Esophagus muscularis mucosa (tissue), 4 donors: ENCODE measurements at regions not wholly inside any gene's neighbourhood (a gene's known extent, or its start where the extent isn't known, plus 50 kb on each side); places are given as distances from the start of the nearest gene placed in this dataset.

Experiments used
- DNase-seq: peaks from one replicate; pipeline ENCODE4 v3.0.0-alpha.2; 2017; ENCODE audit errors: extremely low spot score
- H3K27ac ChIP-seq, 4 donors: fragments of 200-600 bp; sonication (generic); replicated peaks in 1 of 4; 1 replicate in 3 of 4; 2 replicates in 1 of 4; pipeline ENCODE4 v1.5.1; 2016 to 2019; ENCODE audit warnings: mild to moderate bottlenecking in 1 of 4
- H3K27me3 ChIP-seq, 4 donors: fragments of 200-600 bp; sonication (generic); one replicate each; pipeline versions ENCODE4 v1.5.1 to v1.6.0; 2016 to 2019
- H3K36me3 ChIP-seq, 4 donors: fragments of 200-600 bp; sonication (generic); one replicate each; pipeline ENCODE4 v1.5.1; 2016 to 2019
- H3K4me1 ChIP-seq, 4 donors: fragments of 200-600 bp; sonication (generic); one replicate each; pipeline ENCODE4 v1.5.1; 2016 to 2019
- H3K4me3 ChIP-seq, 4 donors: fragments of 200-600 bp; sonication (generic); 1 replicate in 2 of 4; 2 replicates in 2 of 4; pipeline ENCODE4 v1.5.1; 2016 to 2019; ENCODE audit warnings: mild to moderate bottlenecking in 4 of 4, moderate library complexity in 1 of 4
- H3K9me3 ChIP-seq, 4 donors: fragments of 200-600 bp; sonication (generic); 1 replicate in 3 of 4; 2 replicates in 1 of 4; pipeline ENCODE4 v1.5.1; 2016 to 2019
- EP300 ChIP-seq: sonication (generic); formaldehyde crosslinking; IDR thresholded peaks from one replicate; pipeline ENCODE4 v1.6.1; 2017; ENCODE audit warnings: antibody characterized with exemption
- POLR2A ChIP-seq: fragments of 450-650 bp; IDR thresholded peaks from one replicate; pipeline ENCODE4 v1.6.1; 2017; ENCODE audit warnings: antibody characterized with exemption, moderate library complexity, mild to moderate bottlenecking, low read depth
- POLR2AphosphoS5 ChIP-seq, 2 donors: sonication (generic); formaldehyde crosslinking; IDR thresholded peaks; one replicate each; pipeline ENCODE4 v1.6.1; 2017; ENCODE audit warnings: antibody characterized with exemption in 2 of 2
- WGBS: methylation state at CpG from one replicate; pipeline ENCODE4 v1.1.5; 2018; 5-methylcytosine and 5-hydroxymethylcytosine counted together
- intact Hi-C: fragments of 100-400 bp; cut with DNase I; formaldehyde crosslinking; loops from one replicate; pipeline ENCODE4 v1.15.1; 2023
- TF ChIP-seq, protein P1 (sequence below), 3 experiments: fragments of 200-600 bp in 2 of 3; fragments of 450-650 bp in 1 of 3; sonication (generic) in 2 of 3; IDR thresholded peaks; one replicate each; pipeline ENCODE4 v1.5.1; 2017 to 2019; ENCODE audit warnings: antibody characterized with exemption in 3 of 3, mild to moderate bottlenecking in 2 of 3, moderate library complexity in 1 of 3

DNA sequence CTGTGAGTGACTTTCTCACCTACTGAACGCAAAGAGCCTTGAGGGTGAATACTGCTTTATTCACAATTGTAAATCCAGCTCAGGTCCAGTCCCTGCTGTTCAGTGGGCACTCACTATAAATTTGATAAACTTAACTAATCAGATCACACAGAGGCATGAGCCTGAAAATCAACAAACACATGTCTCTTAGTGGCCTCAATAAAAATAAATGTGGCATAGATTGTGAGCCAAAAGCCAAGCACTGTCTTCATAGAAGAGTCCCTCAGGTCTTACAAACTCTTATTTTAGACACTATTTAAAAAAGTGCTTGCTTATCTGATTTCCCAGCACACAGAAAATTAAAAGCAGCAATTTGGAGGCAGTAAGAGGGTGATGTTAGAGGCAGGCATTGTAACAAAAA, 957.7 kb downstream of the SLITRK5 start:
- TF ChIP-seq, protein P1, sequence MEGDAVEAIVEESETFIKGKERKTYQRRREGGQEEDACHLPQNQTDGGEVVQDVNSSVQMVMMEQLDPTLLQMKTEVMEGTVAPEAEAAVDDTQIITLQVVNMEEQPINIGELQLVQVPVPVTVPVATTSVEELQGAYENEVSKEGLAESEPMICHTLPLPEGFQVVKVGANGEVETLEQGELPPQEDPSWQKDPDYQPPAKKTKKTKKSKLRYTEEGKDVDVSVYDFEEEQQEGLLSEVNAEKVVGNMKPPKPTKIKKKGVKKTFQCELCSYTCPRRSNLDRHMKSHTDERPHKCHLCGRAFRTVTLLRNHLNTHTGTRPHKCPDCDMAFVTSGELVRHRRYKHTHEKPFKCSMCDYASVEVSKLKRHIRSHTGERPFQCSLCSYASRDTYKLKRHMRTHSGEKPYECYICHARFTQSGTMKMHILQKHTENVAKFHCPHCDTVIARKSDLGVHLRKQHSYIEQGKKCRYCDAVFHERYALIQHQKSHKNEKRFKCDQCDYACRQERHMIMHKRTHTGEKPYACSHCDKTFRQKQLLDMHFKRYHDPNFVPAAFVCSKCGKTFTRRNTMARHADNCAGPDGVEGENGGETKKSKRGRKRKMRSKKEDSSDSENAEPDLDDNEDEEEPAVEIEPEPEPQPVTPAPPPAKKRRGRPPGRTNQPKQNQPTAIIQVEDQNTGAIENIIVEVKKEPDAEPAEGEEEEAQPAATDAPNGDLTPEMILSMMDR (IDR thresholded peaks at IDR 0.05), result no peak
- TF ChIP-seq POLR2A, result no peak
- TF ChIP-seq EP300, result no peak
- TF ChIP-seq POLR2AphosphoS5 (IDR thresholded peaks at IDR 0.05), result no peak
- H3K27me3 ChIP-seq, result no peaks in the 10 kb centered on the region
- no peak overlapping the region for H3K27ac ChIP-seq
- WGBS, result 0% methylated on average over 1 of the region's 1 CpG
- intact Hi-C loops, result no loop called here
- H3K4me1 ChIP-seq, result no peaks in the 10 kb centered on the region
- H3K36me3 ChIP-seq, result no peaks in the 10 kb centered on the region
- no peak for DNase-seq
- H3K4me3 ChIP-seq, result no peak overlapping the region
- H3K9me3 ChIP-seq, result no peaks in the 10 kb centered on the region

DNA sequence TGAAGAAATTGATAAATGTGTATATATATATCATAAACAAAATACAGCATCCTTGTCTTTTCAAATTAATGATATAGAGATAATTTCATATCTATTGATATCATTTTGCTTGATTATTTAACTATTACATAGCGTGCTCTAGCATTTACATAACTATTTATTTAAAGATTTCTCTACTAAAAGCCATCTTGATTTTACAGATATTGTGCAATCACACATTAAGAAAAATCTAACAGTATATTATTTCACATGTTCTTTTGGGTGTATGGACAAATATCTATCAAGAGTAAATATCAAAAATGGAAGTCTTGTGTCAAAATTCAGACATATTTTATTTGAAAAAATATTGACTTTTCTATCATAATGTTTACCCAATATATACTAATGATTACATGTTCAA, 966.8 kb downstream of the SLITRK5 start:
- H3K36me3 ChIP-seq, result no peaks in the 10 kb centered on the region
- H3K27me3 ChIP-seq, result no peaks in the 10 kb centered on the region
- no peaks in the 10 kb centered on the region for H3K4me1 ChIP-seq
- TF ChIP-seq EP300 (no peak), POLR2A (no peak), POLR2AphosphoS5 (IDR thresholded peaks at IDR 0.05) (no peak)
- TF ChIP-seq, protein P1 (IDR thresholded peaks at IDR 0.05), result no peak
- H3K27ac ChIP-seq, result no peak overlapping the region
- WGBS, result 0% methylated on average over 1 of the region's 1 CpG
- H3K4me3 ChIP-seq, result no peak overlapping the region
- DNase-seq, result no peak
- intact Hi-C loops, result no loop called here
- H3K9me3 ChIP-seq, result peaks cover 0 to 3% (median 0%) of the 10 kb centered on the region in 4 donors

DNA sequence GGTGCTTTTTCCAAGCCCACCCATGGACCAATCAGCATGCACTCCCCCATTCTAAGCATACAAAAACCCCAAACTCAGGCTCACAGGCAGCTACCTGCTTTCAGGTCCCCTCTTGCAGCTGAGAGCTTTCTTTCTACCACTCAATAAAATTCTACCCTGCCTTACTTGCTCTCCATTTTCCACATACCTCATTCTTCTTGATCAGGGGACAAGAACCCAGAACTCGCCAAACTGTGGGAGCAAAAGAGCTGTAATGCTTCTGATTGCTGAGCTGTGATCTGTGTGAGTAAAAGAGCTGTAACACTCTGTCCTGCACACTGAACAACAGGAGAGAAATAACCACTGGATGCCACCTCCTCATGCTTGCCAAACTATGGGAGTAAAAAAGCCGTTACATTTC, 972.1 kb downstream of the SLITRK5 start:
- Histone ChIP-seq H3K36me3 (no peaks in the 10 kb centered on the region), H3K27ac (no peak overlapping the region), H3K4me3 (no peak overlapping the region), H3K4me1 (no peaks in the 10 kb centered on the region), H3K27me3 (no peaks in the 10 kb centered on the region), H3K9me3 (peaks cover 0 to 6% (median 3%) of the 10 kb centered on the region in 4 donors)
- TF ChIP-seq EP300 (no peak), POLR2A (no peak), POLR2AphosphoS5 (IDR thresholded peaks at IDR 0.05) (no peak)
- TF ChIP-seq, protein P1 (IDR thresholded peaks at IDR 0.05), result no peak
- DNase-seq, result no peak
- intact Hi-C loops, result no loop called here
- WGBS, result 88% methylated on average over 2 of the region's 2 CpGs

DNA sequence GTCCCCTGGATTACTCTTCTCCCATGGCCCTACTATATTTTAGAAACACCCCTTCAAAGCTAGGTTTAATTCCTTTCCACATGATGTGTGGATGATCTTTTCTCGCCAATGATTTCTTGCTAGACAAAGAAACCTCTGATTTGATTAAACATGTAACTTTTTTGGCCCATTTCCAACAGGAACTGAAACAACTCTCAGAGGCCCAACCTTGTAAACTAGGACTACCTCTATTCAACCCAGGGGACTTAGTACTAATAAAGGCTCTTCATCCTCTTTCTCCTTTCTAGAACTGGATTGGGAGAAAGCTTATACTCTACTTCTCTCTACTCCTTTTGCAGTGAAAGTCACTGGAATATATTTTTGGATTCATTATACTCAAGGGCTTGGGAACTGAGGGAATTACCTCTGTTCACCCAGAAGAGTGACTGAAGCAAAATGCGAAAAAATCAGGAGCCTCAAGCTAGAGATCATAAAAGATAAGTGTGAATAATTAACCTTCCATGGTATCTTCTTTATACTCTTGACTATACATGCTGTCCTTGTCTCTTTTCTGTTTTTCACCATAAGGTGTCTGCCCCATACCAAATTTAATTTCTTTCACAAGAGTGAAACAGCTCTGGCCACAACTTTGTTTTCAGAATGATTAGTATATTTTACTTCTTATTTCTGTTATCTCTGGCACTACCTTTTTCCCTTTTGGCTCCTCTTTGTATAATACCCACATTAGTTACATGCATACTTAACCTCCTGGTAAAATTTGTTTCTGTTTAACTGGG, 977.6 kb downstream of the SLITRK5 start:
- no peak overlapping the region for H3K4me3 ChIP-seq
- no peaks in the 10 kb centered on the region for H3K4me1 ChIP-seq
- TF ChIP-seq EP300 (no peak), POLR2A (no peak), POLR2AphosphoS5 (IDR thresholded peaks at IDR 0.05) (no peak)
- TF ChIP-seq, protein P1 (IDR thresholded peaks at IDR 0.05), result no peak
- intact Hi-C loops, result no loop called here
- no peaks in the 10 kb centered on the region for H3K9me3 ChIP-seq
- H3K36me3 ChIP-seq, result no peaks in the 10 kb centered on the region
- no peak overlapping the region for H3K27ac ChIP-seq
- no peaks in the 10 kb centered on the region for H3K27me3 ChIP-seq
- WGBS, result 50% methylated on average over 2 of the region's 2 CpGs
- no peak for DNase-seq

DNA sequence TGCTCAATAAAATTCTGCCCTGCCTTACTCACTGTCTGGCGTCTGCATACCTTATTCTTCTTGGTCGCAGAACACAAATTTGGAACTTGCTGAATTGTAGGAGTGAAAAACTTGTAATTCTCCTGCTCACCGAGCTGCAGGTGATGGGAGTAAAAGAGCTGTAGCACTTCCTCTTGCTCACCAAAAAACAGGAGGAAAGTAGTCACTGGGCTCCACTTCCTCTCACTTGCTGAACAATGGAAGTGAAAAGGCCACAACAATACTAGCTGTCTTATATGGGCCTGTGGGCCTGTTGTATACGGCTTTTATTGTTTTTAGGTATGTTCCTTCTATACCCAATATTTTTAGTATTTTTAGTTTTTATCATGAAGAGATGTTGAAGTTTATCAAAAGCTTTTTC, 978.7 kb downstream of the SLITRK5 start:
- Histone ChIP-seq H3K4me1 (no peaks in the 10 kb centered on the region), H3K27ac (no peak overlapping the region), H3K4me3 (no peak overlapping the region), H3K9me3 (no peaks in the 10 kb centered on the region), H3K36me3 (no peaks in the 10 kb centered on the region), H3K27me3 (no peaks in the 10 kb centered on the region)
- 73% methylated on average over 4 of the region's 4 CpGs for WGBS
- intact Hi-C loops, result no loop called here
- no peak for TF ChIP-seq POLR2A
- TF ChIP-seq EP300, result no peak
- no peak for TF ChIP-seq POLR2AphosphoS5 (IDR thresholded peaks at IDR 0.05)
- TF ChIP-seq, protein P1 (IDR thresholded peaks at IDR 0.05), result no peak
- DNase-seq, result no peak
